ENCODE measurements at regions not wholly inside any gene's neighbourhood (a gene's known extent, or its start where the extent isn't known, plus 50 kb on each side); places are given as distances from the start of the nearest gene placed in this dataset.

DNA sequence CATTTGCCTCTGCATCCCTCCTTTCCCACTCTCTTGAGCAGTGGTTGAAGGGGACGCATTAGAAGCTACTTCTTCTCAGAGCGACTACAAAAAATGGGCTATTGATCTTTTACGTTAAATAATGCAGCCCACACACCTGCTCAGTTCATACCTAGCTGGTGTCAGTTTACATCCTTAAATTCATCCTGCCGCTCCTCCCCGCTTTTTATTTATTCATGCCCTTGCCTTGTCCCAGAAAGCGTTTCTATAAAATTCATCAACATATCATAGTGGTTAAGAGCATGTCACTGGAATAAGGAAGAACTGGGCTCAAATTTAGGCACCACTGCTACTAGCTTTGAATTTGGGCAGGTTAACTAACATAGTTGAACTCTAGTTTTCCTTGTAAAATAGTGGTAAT is 66.0 kb upstream of the TINAGL1 start:
- no peak overlapping the region for H3K4me3 ChIP-seq (replicated peaks in 1 of 3; ENCODE audit: insufficient read depth in 1 of 3, low read depth in 1 of 3, low read length in 3 of 3)
- TF ChIP-seq POLR2AphosphoS5 (IDR thresholded peaks at IDR 0.05; ENCODE audit: insufficient read depth, low read depth, low read length) = no peak
- TF ChIP-seq, protein P1, sequence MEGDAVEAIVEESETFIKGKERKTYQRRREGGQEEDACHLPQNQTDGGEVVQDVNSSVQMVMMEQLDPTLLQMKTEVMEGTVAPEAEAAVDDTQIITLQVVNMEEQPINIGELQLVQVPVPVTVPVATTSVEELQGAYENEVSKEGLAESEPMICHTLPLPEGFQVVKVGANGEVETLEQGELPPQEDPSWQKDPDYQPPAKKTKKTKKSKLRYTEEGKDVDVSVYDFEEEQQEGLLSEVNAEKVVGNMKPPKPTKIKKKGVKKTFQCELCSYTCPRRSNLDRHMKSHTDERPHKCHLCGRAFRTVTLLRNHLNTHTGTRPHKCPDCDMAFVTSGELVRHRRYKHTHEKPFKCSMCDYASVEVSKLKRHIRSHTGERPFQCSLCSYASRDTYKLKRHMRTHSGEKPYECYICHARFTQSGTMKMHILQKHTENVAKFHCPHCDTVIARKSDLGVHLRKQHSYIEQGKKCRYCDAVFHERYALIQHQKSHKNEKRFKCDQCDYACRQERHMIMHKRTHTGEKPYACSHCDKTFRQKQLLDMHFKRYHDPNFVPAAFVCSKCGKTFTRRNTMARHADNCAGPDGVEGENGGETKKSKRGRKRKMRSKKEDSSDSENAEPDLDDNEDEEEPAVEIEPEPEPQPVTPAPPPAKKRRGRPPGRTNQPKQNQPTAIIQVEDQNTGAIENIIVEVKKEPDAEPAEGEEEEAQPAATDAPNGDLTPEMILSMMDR (IDR thresholded peaks at IDR 0.05; ENCODE audit: extremely low read depth in 1 of 2, insufficient read depth in 1 of 2, low read depth in 1 of 2, low read length in 2 of 2) = no peak
- TF ChIP-seq POLR2A (IDR thresholded peaks at IDR 0.05; ENCODE audit: low read depth, low read length) = no peak
- TF ChIP-seq JUN (IDR thresholded peaks at IDR 0.05; ENCODE audit: borderline replicate concordance, insufficient read depth, insufficient read length, low read depth) = no peak
- no peak for TF ChIP-seq FOS (IDR thresholded peaks at IDR 0.05; ENCODE audit: borderline replicate concordance, insufficient read depth, low read length)
- TF ChIP-seq GATA2 (IDR thresholded peaks at IDR 0.05; ENCODE audit: insufficient read depth, insufficient read length, low read depth, low read length) = no peak
- TF ChIP-seq MYC (IDR thresholded peaks at IDR 0.05; ENCODE audit: low read depth, low read length) = no peak
- TF ChIP-seq, protein P2, sequence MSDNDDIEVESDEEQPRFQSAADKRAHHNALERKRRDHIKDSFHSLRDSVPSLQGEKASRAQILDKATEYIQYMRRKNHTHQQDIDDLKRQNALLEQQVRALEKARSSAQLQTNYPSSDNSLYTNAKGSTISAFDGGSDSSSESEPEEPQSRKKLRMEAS (IDR thresholded peaks at IDR 0.05; ENCODE audit: insufficient read depth, insufficient read length) = no peak
- no peak for TF ChIP-seq EZH2 (IDR thresholded peaks at IDR 0.05; ENCODE audit: borderline replicate concordance, low read depth, low read length, severe bottlenecking)
- peaks cover 0 to 2% of the 10 kb centered on the region in 2 experiments for H3K27me3 ChIP-seq (ENCODE audit: control insufficient read depth in 2 of 2, insufficient read depth in 2 of 2, low read length in 2 of 2)
- intact Hi-C loops (cut with micrococcal nuclease) (no loop called here), dilution Hi-C loops (cut with MboI; ENCODE audit: extremely low pct_ligation_motif_present, low sequenced_read_pairs) (no loop called here)
- BruUV-seq (replicated peaks) = no TSS peak
- no peak overlapping the region for H3K27ac ChIP-seq (ENCODE audit: insufficient read depth, low read depth, low read length)
- H3K36me3 ChIP-seq (ENCODE audit: control insufficient read depth in 2 of 2, extremely low read depth in 1 of 2, insufficient read depth in 2 of 2, low read length in 2 of 2) = no peaks in the 10 kb centered on the region
- H4K20me1 ChIP-seq (replicated peaks; ENCODE audit: control insufficient read depth, extremely low read depth, insufficient read depth, low read length) = no peaks in the 10 kb centered on the region
- no peak overlapping the region for H3K9ac ChIP-seq (replicated peaks; ENCODE audit: extremely low read depth, insufficient read depth, low read length)
- H3K4me2 ChIP-seq (ENCODE audit: insufficient read depth, low read length) = no peak overlapping the region
- no peaks in the 10 kb centered on the region for H3K79me2 ChIP-seq (ENCODE audit: control insufficient read depth, insufficient read depth, low read length)
- no peaks in the 10 kb centered on the region for H3K9me3 ChIP-seq (replicated peaks; ENCODE audit: control insufficient read depth, insufficient read depth, low read length)
- no peaks in the 10 kb centered on the region for H3K4me1 ChIP-seq (ENCODE audit: control insufficient read depth, extremely low read depth, insufficient read depth, low read length)
- CTCF ChIA-PET = interaction anchor here (1.5 kb wide), 1 partner anchor 13 kb away, joined by 5 read pairs; no protein-coding TSS in a partner anchor
- FAIRE-seq (no peak), DNase-seq (ENCODE audit: low read depth, low spot score) (no peak)
- H3K9me1 ChIP-seq (replicated peaks; ENCODE audit: control insufficient read depth, extremely low read depth, insufficient read depth, low read length) = no peaks in the 10 kb centered on the region
- H2AFZ ChIP-seq (ENCODE audit: low read depth, low read length) = no peak overlapping the region
- POLR2A ChIA-PET = no interaction called here
